HEK293 (cell line): ENCODE measurements at regions not wholly inside any gene's neighbourhood (a gene's known extent, or its start where the extent isn't known, plus 50 kb on each side); places are given as distances from the start of the nearest gene placed in this dataset.

Source experiments
- CTCF ChIP-seq: fragments of 450-650 bp; formaldehyde crosslinking; IDR thresholded peaks from 2 replicates; pipeline ENCODE4 v1.5.1; 2016; ENCODE audit warnings: missing biosample characterization, missing genetic modification characterization
- ZNF394 ChIP-seq: fragments of 450-650 bp; formaldehyde crosslinking; IDR thresholded peaks from 2 replicates; pipeline ENCODE4 v1.5.1; 2016; ENCODE audit warnings: missing biosample characterization, missing genetic modification characterization, mild to moderate bottlenecking, moderate library complexity, borderline replicate concordance

GRCh38 chr22:27679176-27679575, 122.4 kb downstream of the MN1 start:
- TF ChIP-seq ZNF394 (no peak), CTCF (no peak)
